ENCODE measurements at regions not wholly inside any gene's neighbourhood (a gene's known extent, or its start where the extent isn't known, plus 50 kb on each side); places are given as distances from the start of the nearest gene placed in this dataset.

GRCh38 chr9:107118863-107119624 is 164.0 kb upstream of the RAD23B start:
- DNase-seq (ENCODE audit: low read depth, low spot score), result no peak

GRCh38 chr9:107119735-107120134 is 163.3 kb upstream of the RAD23B start:
- DNase-seq (ENCODE audit: low read depth, low spot score), result no peak

- no peak for DNase-seq (ENCODE audit: low read depth, low spot score)
Observed at GRCh38 chr9:107123389-107123788, 159.7 kb upstream of the RAD23B start.

GRCh38 chr9:107127608-107128007 is 155.5 kb upstream of the RAD23B start:
- DNase-seq (ENCODE audit: low read depth, low spot score), result no peak

GRCh38 chr9:107131108-107131799 is 151.8 kb upstream of the RAD23B start:
- no peak for DNase-seq (ENCODE audit: low read depth, low spot score)

GRCh38 chr9:107136296-107136695 is 146.8 kb upstream of the RAD23B start:
- no peak for DNase-seq (ENCODE audit: low read depth, low spot score)

GRCh38 chr9:107137495-107138202 is 145.4 kb upstream of the RAD23B start:
- DNase-seq (ENCODE audit: low read depth, low spot score), result no peak

- DNase-seq (ENCODE audit: low read depth, low spot score), result no peak
Observed at GRCh38 chr9:107138261-107138992, 144.7 kb upstream of the RAD23B start.

- DNase-seq (ENCODE audit: low read depth, low spot score), result no peak
Observed at GRCh38 chr9:107141967-107142366, 141.1 kb upstream of the RAD23B start.

GRCh38 chr9:107142430-107142829 is 140.6 kb upstream of the RAD23B start:
- no peak for DNase-seq (ENCODE audit: low read depth, low spot score)

GRCh38 chr9:107142896-107143603 is 140.0 kb upstream of the RAD23B start:
- no peak for DNase-seq (ENCODE audit: low read depth, low spot score)

GRCh38 chr9:107144475-107144874 is 138.6 kb upstream of the RAD23B start:
- no peak for DNase-seq (ENCODE audit: low read depth, low spot score)

- no peak for DNase-seq (ENCODE audit: low read depth, low spot score)
Observed at GRCh38 chr9:107147134-107147533, 135.9 kb upstream of the RAD23B start.

- DNase-seq (ENCODE audit: low read depth, low spot score), result no peak
Observed at GRCh38 chr9:107148216-107148615, 134.9 kb upstream of the RAD23B start.

GRCh38 chr9:107149756-107150155 is 133.3 kb upstream of the RAD23B start:
- DNase-seq (ENCODE audit: low read depth, low spot score), result no peak

GRCh38 chr9:107153336-107153735 is 129.7 kb upstream of the RAD23B start:
- no peak for DNase-seq (ENCODE audit: low read depth, low spot score)

- DNase-seq (ENCODE audit: low read depth, low spot score), result no peak
Observed at GRCh38 chr9:107154291-107154690, 128.8 kb upstream of the RAD23B start.

- no peak for DNase-seq (ENCODE audit: low read depth, low spot score)
Observed at GRCh38 chr9:107154766-107155165, 128.3 kb upstream of the RAD23B start.

- DNase-seq (ENCODE audit: low read depth, low spot score), result no peak
Observed at GRCh38 chr9:107155244-107155817, 127.7 kb upstream of the RAD23B start.

- no peak for DNase-seq (ENCODE audit: low read depth, low spot score)
Observed at GRCh38 chr9:107158321-107158720, 124.8 kb upstream of the RAD23B start.

- no peak for DNase-seq (ENCODE audit: low read depth, low spot score)
Observed at GRCh38 chr9:107161338-107161737, 121.7 kb upstream of the RAD23B start.
